Panc1 (cell line): ENCODE measurements at regions not wholly inside any gene's neighbourhood (a gene's known extent, or its start where the extent isn't known, plus 50 kb on each side); places are given as distances from the start of the nearest gene placed in this dataset.

Experiments used
- POLR2AphosphoS5 ChIP-seq: IDR thresholded peaks from 2 replicates; pipeline ENCODE4 v1.6.1; 2012; ENCODE audit warnings: mild to moderate bottlenecking, low read depth, low read length, moderate library complexity
- SIN3A ChIP-seq: IDR thresholded peaks from 2 replicates; pipeline ENCODE4 v1.6.1; 2012; ENCODE audit warnings: low read depth, mild to moderate bottlenecking, low read length, moderate library complexity, borderline replicate concordance; ENCODE audit not compliant: insufficient read depth
- TF ChIP-seq, protein P1 (sequence below): fragments of 450-650 bp; IDR thresholded peaks from 2 replicates; pipeline ENCODE4 v1.5.1; 2017; ENCODE audit warnings: mild to moderate bottlenecking
- TF ChIP-seq, protein P2 (sequence below), 2 experiments: IDR thresholded peaks; 2 replicates each; pipeline ENCODE4 v1.6.1; 2011 to 2012; ENCODE audit warnings: low read depth in 2 of 2, control low read depth in 1 of 2, low read length in 1 of 2, mild to moderate bottlenecking in 1 of 2, moderate library complexity in 1 of 2; ENCODE audit not compliant: insufficient read depth in 1 of 2

DNA sequence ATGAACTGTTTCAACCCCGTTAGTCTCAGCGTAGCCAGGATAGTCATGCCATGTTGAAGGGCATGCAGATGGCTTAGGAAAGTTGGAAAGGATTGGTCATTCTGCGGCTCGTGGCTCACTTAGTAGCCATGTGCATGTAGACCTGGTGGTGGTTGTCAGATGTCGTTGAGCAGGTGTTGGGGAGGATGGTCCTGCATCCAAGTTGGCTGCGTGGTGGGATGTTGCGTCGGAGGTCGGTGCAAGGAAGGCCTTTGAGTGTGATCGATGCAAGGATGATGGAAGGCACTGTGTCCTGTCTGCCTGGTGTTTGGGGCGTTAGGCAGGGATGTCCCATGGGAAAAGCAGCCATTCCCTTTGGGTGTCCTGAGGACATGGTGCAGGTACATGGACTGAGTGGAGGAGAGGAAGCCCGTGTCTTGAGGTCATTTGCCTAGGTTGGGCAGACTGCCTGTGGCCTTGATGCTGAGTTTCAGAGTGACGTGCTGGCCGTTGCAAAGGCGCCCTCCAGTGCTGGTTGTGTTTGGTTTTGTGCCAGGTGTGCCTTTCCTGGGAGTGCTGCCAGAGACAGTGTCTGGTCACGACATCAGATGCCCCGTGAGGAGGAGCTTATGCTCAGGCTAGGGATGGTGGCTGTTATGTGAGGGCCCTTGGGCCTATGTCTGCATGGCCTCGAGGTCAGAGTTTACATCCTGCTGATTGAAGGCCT lies 103.4 kb downstream of the SNRPN start:
- TF ChIP-seq, protein P1, sequence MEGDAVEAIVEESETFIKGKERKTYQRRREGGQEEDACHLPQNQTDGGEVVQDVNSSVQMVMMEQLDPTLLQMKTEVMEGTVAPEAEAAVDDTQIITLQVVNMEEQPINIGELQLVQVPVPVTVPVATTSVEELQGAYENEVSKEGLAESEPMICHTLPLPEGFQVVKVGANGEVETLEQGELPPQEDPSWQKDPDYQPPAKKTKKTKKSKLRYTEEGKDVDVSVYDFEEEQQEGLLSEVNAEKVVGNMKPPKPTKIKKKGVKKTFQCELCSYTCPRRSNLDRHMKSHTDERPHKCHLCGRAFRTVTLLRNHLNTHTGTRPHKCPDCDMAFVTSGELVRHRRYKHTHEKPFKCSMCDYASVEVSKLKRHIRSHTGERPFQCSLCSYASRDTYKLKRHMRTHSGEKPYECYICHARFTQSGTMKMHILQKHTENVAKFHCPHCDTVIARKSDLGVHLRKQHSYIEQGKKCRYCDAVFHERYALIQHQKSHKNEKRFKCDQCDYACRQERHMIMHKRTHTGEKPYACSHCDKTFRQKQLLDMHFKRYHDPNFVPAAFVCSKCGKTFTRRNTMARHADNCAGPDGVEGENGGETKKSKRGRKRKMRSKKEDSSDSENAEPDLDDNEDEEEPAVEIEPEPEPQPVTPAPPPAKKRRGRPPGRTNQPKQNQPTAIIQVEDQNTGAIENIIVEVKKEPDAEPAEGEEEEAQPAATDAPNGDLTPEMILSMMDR, result no peak
- TF ChIP-seq SIN3A (no peak), POLR2AphosphoS5 (no peak)
- TF ChIP-seq, protein P2, sequence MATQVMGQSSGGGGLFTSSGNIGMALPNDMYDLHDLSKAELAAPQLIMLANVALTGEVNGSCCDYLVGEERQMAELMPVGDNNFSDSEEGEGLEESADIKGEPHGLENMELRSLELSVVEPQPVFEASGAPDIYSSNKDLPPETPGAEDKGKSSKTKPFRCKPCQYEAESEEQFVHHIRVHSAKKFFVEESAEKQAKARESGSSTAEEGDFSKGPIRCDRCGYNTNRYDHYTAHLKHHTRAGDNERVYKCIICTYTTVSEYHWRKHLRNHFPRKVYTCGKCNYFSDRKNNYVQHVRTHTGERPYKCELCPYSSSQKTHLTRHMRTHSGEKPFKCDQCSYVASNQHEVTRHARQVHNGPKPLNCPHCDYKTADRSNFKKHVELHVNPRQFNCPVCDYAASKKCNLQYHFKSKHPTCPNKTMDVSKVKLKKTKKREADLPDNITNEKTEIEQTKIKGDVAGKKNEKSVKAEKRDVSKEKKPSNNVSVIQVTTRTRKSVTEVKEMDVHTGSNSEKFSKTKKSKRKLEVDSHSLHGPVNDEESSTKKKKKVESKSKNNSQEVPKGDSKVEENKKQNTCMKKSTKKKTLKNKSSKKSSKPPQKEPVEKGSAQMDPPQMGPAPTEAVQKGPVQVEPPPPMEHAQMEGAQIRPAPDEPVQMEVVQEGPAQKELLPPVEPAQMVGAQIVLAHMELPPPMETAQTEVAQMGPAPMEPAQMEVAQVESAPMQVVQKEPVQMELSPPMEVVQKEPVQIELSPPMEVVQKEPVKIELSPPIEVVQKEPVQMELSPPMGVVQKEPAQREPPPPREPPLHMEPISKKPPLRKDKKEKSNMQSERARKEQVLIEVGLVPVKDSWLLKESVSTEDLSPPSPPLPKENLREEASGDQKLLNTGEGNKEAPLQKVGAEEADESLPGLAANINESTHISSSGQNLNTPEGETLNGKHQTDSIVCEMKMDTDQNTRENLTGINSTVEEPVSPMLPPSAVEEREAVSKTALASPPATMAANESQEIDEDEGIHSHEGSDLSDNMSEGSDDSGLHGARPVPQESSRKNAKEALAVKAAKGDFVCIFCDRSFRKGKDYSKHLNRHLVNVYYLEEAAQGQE (IDR thresholded peaks at IDR 0.05; ENCODE audit: insufficient read depth in 1 of 2, low read depth in 2 of 2, low read length in 1 of 2), result no peak
